ENCODE measurements at regions not wholly inside any gene's neighbourhood (a gene's known extent, or its start where the extent isn't known, plus 50 kb on each side); places are given as distances from the start of the nearest gene placed in this dataset.

DNA sequence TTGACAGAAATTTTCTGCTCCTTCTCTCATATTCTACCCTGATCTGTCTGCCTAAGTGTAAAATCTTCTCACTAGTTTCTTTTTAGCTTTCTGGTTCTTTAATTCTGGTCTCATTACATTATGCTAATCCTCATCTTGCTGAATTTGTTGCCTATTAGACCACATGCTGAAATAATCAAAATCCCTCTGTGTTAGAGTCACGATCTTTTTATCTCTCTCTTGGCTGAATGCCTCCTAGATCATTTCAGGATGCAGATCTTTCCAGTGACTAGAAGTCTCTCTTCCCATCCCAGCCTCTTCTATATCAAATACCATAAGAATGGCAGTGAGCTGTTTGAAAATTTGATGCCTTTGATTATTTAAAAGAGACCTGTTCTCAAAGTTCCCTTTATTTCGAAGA, 661.9 kb downstream of the SORCS1 start:
- in situ Hi-C loops (cut with MboI; ENCODE audit: low pct_ligation_motif_present in 1 of 4, low pct_unique_long_range_greater_than_20kb in 1 of 4, low sequenced_read_pairs in 3 of 4): no loop called here
- no peaks in the 10 kb centered on the region for H3K9me3 ChIP-seq
- intact Hi-C loops (cut with DNase I; ENCODE audit: low total_unique reads): no loop called here
- H3K27me3 ChIP-seq: no peaks in the 10 kb centered on the region
- no peak for DNase-seq
- H3K27ac ChIP-seq: no peak overlapping the region
- no peak overlapping the region for H3K4me3 ChIP-seq
- no peaks in the 10 kb centered on the region for H3K4me1 ChIP-seq
- TF ChIP-seq EP300 (IDR thresholded peaks at IDR 0.05; ENCODE audit: low read depth) (no peak), POLR2AphosphoS5 (IDR thresholded peaks at IDR 0.05) (no peak), POLR2A (IDR thresholded peaks at IDR 0.05) (no peak)
- TF ChIP-seq, protein P1, sequence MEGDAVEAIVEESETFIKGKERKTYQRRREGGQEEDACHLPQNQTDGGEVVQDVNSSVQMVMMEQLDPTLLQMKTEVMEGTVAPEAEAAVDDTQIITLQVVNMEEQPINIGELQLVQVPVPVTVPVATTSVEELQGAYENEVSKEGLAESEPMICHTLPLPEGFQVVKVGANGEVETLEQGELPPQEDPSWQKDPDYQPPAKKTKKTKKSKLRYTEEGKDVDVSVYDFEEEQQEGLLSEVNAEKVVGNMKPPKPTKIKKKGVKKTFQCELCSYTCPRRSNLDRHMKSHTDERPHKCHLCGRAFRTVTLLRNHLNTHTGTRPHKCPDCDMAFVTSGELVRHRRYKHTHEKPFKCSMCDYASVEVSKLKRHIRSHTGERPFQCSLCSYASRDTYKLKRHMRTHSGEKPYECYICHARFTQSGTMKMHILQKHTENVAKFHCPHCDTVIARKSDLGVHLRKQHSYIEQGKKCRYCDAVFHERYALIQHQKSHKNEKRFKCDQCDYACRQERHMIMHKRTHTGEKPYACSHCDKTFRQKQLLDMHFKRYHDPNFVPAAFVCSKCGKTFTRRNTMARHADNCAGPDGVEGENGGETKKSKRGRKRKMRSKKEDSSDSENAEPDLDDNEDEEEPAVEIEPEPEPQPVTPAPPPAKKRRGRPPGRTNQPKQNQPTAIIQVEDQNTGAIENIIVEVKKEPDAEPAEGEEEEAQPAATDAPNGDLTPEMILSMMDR (IDR thresholded peaks at IDR 0.05): no peak
- WGBS, 2 donors (ENCODE audit: low coverage in 1 of 2): 60 to 80% methylated on average over 1 to 2 of the region's 2 CpGs
- no peaks in the 10 kb centered on the region for H3K36me3 ChIP-seq

DNA sequence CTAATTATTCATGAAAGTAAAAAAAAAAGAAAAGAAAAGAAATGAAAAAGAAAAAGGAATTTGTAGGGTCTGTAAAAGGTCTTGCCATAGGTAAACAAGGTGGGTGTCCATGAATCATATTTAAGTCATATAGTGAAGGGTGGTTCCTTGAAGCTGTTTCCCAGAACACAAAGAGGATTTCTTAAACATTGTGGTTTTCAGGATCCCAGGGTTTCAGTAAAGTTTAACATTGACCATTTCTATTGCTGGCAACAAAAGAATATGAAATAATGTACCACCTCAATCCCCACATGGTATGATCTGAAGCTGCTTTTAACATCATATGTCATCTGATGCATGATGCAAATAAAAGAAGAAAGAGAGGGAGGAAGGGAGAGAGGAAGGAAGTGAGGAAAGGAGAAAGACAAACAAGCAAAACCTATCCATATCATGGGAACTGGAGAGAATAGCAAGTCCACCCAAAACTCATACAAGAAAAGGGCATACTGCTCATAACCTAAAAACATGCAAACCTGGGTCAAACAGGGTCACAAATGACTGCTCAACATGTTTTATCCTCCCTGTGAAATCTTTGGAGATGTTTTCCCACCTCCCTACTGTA, 663.5 kb downstream of the SORCS1 start:
- in situ Hi-C loops (cut with MboI; ENCODE audit: low pct_ligation_motif_present in 1 of 4, low pct_unique_long_range_greater_than_20kb in 1 of 4, low sequenced_read_pairs in 3 of 4) (no loop called here), intact Hi-C loops (cut with DNase I; ENCODE audit: low total_unique reads) (no loop called here)
- Histone ChIP-seq H3K9me3 (no peaks in the 10 kb centered on the region), H3K27ac (no peak overlapping the region), H3K4me1 (no peaks in the 10 kb centered on the region), H3K36me3 (no peaks in the 10 kb centered on the region), H3K27me3 (no peaks in the 10 kb centered on the region), H3K4me3 (no peak overlapping the region)
- TF ChIP-seq, protein P1 (IDR thresholded peaks at IDR 0.05): no peak
- no peak for TF ChIP-seq EP300 (IDR thresholded peaks at IDR 0.05; ENCODE audit: low read depth)
- TF ChIP-seq POLR2AphosphoS5 (IDR thresholded peaks at IDR 0.05): no peak
- no peak for TF ChIP-seq POLR2A (IDR thresholded peaks at IDR 0.05)
- DNase-seq: no peak

DNA sequence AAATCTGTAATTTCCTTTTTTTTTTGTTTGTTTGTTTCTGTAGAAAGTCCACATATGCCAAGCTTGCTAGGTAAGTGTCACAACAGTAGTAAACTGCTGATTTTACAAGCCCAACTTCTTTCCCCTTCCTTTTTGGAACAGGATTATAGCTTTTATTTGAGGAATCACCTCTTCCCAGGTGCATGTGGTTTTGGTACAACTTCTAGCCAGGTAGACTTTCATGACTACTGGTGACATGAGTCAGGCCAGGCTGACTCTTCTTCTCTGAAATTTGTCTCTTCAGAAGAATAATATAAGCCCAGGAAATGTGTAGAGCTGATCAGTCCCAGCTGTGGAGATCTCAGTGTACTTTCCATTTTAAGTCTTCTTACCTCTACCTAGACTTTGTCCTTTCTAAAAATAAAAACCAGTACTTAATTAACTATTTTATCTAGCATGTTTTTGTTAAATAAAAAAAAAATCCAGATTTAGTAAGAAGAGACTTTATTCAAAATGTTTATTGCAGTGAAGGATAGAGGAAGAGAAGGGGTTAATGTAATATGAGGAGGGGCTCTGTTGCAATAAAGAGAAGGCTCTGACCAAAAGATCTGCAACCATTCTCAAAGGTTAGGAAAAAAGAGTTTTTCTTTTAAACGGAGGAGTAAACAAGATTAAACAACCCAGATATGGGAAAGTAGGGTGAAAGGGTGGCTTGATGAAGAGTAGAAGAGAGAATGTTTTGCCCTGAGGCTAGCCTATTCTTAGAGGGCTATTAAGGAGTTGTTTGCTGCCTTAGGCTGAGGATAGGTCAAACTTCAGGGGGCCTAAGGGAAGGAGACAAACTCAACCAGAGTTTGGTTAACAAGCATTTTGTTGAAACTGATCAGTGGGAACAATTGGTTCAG, 664.2 kb downstream of the SORCS1 start:
- in situ Hi-C loops (cut with MboI; ENCODE audit: low pct_ligation_motif_present in 1 of 4, low pct_unique_long_range_greater_than_20kb in 1 of 4, low sequenced_read_pairs in 3 of 4): no loop called here
- TF ChIP-seq POLR2A (IDR thresholded peaks at IDR 0.05): no peak
- no peak for TF ChIP-seq POLR2AphosphoS5 (IDR thresholded peaks at IDR 0.05)
- no peak for TF ChIP-seq EP300 (IDR thresholded peaks at IDR 0.05; ENCODE audit: low read depth)
- TF ChIP-seq, protein P1 (IDR thresholded peaks at IDR 0.05): no peak
- no peak overlapping the region for H3K4me3 ChIP-seq
- no peaks in the 10 kb centered on the region for H3K4me1 ChIP-seq
- no peaks in the 10 kb centered on the region for H3K27me3 ChIP-seq
- no peak overlapping the region for H3K27ac ChIP-seq
- H3K36me3 ChIP-seq: no peaks in the 10 kb centered on the region
- WGBS, 2 donors (ENCODE audit: low coverage in 1 of 2): 38 to 42% methylated on average over 1 of the region's 1 CpG
- DNase-seq: no peak
- no peaks in the 10 kb centered on the region for H3K9me3 ChIP-seq
- intact Hi-C loops (cut with DNase I; ENCODE audit: low total_unique reads): no loop called here

DNA sequence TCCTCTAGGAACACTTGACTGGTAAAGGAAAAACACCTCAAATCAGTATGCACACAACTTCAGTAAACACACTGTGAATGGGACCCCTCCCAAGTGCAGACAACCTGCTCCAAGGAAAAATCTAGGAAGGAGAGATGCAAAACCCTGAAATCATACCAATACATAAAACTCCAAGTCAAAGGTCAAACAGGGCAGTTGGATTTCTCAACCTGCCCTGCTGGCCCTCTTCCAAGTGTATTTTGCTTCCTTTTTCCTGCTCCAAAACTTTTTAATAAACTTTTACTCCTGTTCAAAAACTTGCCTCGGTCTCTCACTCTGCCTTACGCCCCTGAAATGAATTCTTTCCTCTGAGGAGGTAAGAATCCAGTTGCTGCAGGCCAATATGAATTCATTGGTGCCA, 665.1 kb downstream of the SORCS1 start:
- H3K27me3 ChIP-seq: no peaks in the 10 kb centered on the region
- 63 to 79% methylated on average over 2 of the region's 2 CpGs for WGBS, 2 donors (ENCODE audit: low coverage in 1 of 2)
- intact Hi-C loops (cut with DNase I; ENCODE audit: low total_unique reads) (no loop called here), in situ Hi-C loops (cut with MboI; ENCODE audit: low pct_ligation_motif_present in 1 of 4, low pct_unique_long_range_greater_than_20kb in 1 of 4, low sequenced_read_pairs in 3 of 4) (no loop called here)
- H3K4me3 ChIP-seq: no peak overlapping the region
- no peak for DNase-seq
- no peaks in the 10 kb centered on the region for H3K36me3 ChIP-seq
- H3K9me3 ChIP-seq: no peaks in the 10 kb centered on the region
- no peak overlapping the region for H3K27ac ChIP-seq
- no peaks in the 10 kb centered on the region for H3K4me1 ChIP-seq
- TF ChIP-seq, protein P1 (IDR thresholded peaks at IDR 0.05): no peak
- TF ChIP-seq EP300 (IDR thresholded peaks at IDR 0.05; ENCODE audit: low read depth) (no peak), POLR2A (IDR thresholded peaks at IDR 0.05) (no peak), POLR2AphosphoS5 (IDR thresholded peaks at IDR 0.05) (no peak)
